OCI-LY3 (cell line): ENCODE measurements at regions not wholly inside any gene's neighbourhood (a gene's known extent, or its start where the extent isn't known, plus 50 kb on each side); places are given as distances from the start of the nearest gene placed in this dataset.

ENCODE experiments used
- CTCF ChIP-seq: fragments of 200-600, 300-600 bp; sonication (generic); IDR thresholded peaks from 2 replicates; pipeline ENCODE4 v1.5.1; 2014; ENCODE audit warnings: antibody characterized with exemption, low read length, low read depth
- EZH2phosphoT487 ChIP-seq: fragments of 200-600 bp; shearing (Covaris generic); IDR thresholded peaks from 2 replicates; pipeline ENCODE4 v1.6.1; 2018; ENCODE audit warnings: antibody characterized with exemption, mixed run types, low read depth

GRCh38 chr3:487614-488013 lies 291.1 kb downstream of the CHL1 start:
- TF ChIP-seq CTCF, result no peak
- no peak for TF ChIP-seq EZH2phosphoT487
